ENCODE measurements at regions not wholly inside any gene's neighbourhood (a gene's known extent, or its start where the extent isn't known, plus 50 kb on each side); places are given as distances from the start of the nearest gene placed in this dataset.

DNA sequence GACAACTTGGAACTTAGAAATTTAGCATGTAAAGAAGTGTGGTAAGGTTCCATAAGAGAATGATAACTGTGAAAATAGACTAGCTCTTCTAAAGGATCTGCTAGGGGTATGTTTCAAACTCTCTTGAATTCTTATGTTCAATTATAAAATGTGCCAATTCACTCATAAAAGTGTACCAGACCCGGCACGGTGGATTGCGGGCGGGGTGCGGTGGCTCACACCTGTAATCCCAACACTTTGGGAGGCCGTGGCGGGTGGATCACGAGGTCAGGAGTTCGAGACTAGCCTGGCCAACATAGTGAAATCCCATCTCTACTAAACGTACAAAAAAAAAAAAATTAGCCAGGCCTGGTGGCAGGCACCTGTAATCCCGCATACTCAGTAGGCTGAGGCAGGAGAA, 105.4 kb upstream of the CAV2 start:
- in situ Hi-C loops (cut with MboI; ENCODE audit: low sequenced_read_pairs in 4 of 4) (no loop called here), intact Hi-C loops (cut with DNase I; ENCODE audit: low total_unique reads) (no loop called here)
- ATAC-seq (no peak), DNase-seq (no peak)
- Histone ChIP-seq H3K9me3 (no peaks in the 10 kb centered on the region), H3K27ac (peak overlapping the region; percentile 43 to 66 (median 50)), H3K4me3 (no peak overlapping the region), H3K36me3 (no peaks in the 10 kb centered on the region), H3K27me3 (no peaks in the 10 kb centered on the region), H3K4me1 (peaks cover 9 to 10% of the 10 kb centered on the region in 2 donors)
- TF ChIP-seq CTCF (IDR thresholded peaks at IDR 0.05 in 4 of 5, conservative IDR thresholded peaks at IDR 0.05 in 1 of 5) = no peak
- TF ChIP-seq POLR2A (IDR thresholded peaks at IDR 0.05) = no peak

DNA sequence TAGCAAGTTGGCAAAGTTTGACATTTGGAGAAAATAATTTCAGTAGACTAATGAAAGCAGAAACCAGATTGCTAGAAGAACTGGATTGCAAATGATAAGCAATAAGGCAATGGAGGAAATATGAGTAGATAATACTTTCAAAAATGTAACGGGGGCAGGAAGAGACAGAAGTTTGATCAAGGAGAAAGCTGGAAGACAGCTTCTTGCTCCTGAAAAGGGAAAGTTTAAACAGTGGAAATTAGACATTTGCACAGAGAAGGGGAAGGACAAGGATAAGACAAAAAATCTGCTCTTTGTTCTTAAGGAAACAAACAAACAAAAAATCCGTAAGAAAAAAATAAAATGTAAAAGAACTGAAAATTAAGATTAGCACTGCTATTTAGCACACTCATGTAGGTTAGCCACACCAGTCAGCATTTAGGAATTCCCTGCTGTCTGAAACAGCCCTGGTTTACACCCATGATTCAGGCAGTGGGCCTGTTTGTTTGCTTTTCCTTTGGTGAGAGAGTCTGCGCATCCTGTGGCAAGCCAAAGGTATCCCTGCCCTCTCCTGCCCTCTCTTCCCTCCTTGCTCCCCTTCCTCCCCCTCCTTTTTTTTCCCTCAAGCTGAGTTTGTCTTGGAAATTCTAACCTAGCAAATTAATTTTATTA, 104.3 kb upstream of the CAV2 start:
- no peak overlapping the region for H3K4me3 ChIP-seq
- ATAC-seq = no peak
- H3K27me3 ChIP-seq = no peaks in the 10 kb centered on the region
- H3K27ac ChIP-seq = peak overlapping the region in 2 of 4 donors; percentile 24 to 66
- intact Hi-C loops (cut with DNase I; ENCODE audit: low total_unique reads) = no loop called here
- H3K4me1 ChIP-seq = peaks cover 9 to 10% of the 10 kb centered on the region in 2 donors
- in situ Hi-C loops (cut with MboI; ENCODE audit: low sequenced_read_pairs in 4 of 4) = no loop called here
- no peaks in the 10 kb centered on the region for H3K36me3 ChIP-seq
- TF ChIP-seq POLR2A (IDR thresholded peaks at IDR 0.05) (no peak), CTCF (IDR thresholded peaks at IDR 0.05 in 4 of 5, conservative IDR thresholded peaks at IDR 0.05 in 1 of 5) (no peak)
- no peak for DNase-seq
- H3K9me3 ChIP-seq = no peaks in the 10 kb centered on the region

- intact Hi-C loops (cut with DNase I; ENCODE audit: low total_unique reads) = no loop called here
- Histone ChIP-seq H3K27me3 (no peaks in the 10 kb centered on the region), H3K9me3 (no peaks in the 10 kb centered on the region), H3K4me3 (no peak overlapping the region), H3K36me3 (no peaks in the 10 kb centered on the region), H3K4me1 (peaks cover 6 to 11% of the 10 kb centered on the region in 2 donors), H3K27ac (no peak overlapping the region)
- ATAC-seq (no peak), DNase-seq (no peak)
- in situ Hi-C loops (cut with MboI; ENCODE audit: low sequenced_read_pairs in 4 of 4) = no loop called here
- TF ChIP-seq POLR2A (IDR thresholded peaks at IDR 0.05) (no peak), CTCF (IDR thresholded peaks at IDR 0.05 in 4 of 5, conservative IDR thresholded peaks at IDR 0.05 in 1 of 5) (no peak)
Observed at GRCh38 chr7:116398672-116399071, 100.9 kb upstream of the CAV2 start.

DNA sequence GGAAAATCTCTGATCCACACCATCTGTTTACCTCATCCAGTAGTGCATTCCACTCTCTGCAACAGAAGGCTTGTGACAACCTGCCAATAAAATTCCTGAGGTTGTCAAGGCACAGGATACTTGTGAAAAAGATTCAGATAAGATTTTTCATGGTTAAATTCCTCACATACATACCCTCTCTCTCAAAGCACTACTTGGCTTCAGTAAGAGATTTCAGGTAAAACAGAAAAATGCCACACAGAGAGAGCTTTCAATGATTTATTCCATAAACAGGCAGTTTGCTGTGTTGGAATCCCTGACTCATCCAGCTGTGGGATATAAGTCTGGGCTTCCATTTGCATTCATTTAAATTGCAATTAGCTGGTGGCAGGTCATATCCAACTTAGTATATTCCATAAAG, 99.7 kb upstream of the CAV2 start:
- intact Hi-C loops (cut with DNase I; ENCODE audit: low total_unique reads) (no loop called here), in situ Hi-C loops (cut with MboI; ENCODE audit: low sequenced_read_pairs in 4 of 4) (no loop called here)
- H3K9me3 ChIP-seq = no peaks in the 10 kb centered on the region
- DNase-seq (no peak), ATAC-seq (no peak)
- H3K4me1 ChIP-seq = peaks cover 3 to 8% of the 10 kb centered on the region in 2 donors
- H3K4me3 ChIP-seq = no peak overlapping the region
- H3K36me3 ChIP-seq = no peaks in the 10 kb centered on the region
- no peak overlapping the region for H3K27ac ChIP-seq
- TF ChIP-seq CTCF (IDR thresholded peaks at IDR 0.05 in 4 of 5, conservative IDR thresholded peaks at IDR 0.05 in 1 of 5) (no peak), POLR2A (IDR thresholded peaks at IDR 0.05) (no peak)
- no peaks in the 10 kb centered on the region for H3K27me3 ChIP-seq

GRCh38 chr7:116400522-116400921, 99.0 kb upstream of the CAV2 start:
- intact Hi-C loops (cut with DNase I; ENCODE audit: low total_unique reads) (no loop called here), in situ Hi-C loops (cut with MboI; ENCODE audit: low sequenced_read_pairs in 4 of 4) (no loop called here)
- Histone ChIP-seq H3K4me1 (peaks cover 0 to 8% of the 10 kb centered on the region in 2 donors), H3K27me3 (no peaks in the 10 kb centered on the region), H3K4me3 (no peak overlapping the region), H3K27ac (no peak overlapping the region), H3K9me3 (no peaks in the 10 kb centered on the region), H3K36me3 (no peaks in the 10 kb centered on the region)
- no peak for DNase-seq
- no peak for ATAC-seq
- no peak for TF ChIP-seq CTCF (IDR thresholded peaks at IDR 0.05 in 4 of 5, conservative IDR thresholded peaks at IDR 0.05 in 1 of 5)
- no peak for TF ChIP-seq POLR2A (IDR thresholded peaks at IDR 0.05)

Measured in gastrocnemius medialis (tissue), 4 donors.